ENCODE measurements at regions not wholly inside any gene's neighbourhood (a gene's known extent, or its start where the extent isn't known, plus 50 kb on each side); places are given as distances from the start of the nearest gene placed in this dataset.

DNA sequence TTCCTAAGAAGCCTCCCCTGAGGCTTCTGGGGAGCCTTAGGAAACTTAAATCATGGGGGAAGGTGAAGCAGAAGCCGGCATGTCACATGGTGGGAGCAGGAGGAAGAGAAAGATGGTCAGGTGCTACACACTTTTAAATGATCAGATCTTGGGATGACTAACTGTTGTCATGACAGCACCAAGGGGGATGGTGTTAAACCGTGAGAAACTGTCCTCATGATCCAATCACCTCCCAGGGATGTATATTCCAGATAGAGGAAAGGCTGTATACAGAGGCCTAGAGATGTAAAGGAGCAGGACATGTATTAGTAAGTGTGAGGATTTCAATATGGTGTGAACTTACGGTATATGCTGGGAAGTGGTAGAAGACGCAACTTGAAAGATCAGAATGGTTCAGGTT is 121.1 kb downstream of the CAND1 start:
- Histone ChIP-seq H3K36me3 (ENCODE audit: control insufficient read depth in 2 of 2, extremely low read depth in 1 of 2, insufficient read depth in 2 of 2, low read length in 2 of 2) (no peaks in the 10 kb centered on the region), H4K20me1 (replicated peaks; ENCODE audit: control insufficient read depth, extremely low read depth, insufficient read depth, low read length) (no peaks in the 10 kb centered on the region), H3K27me3 (ENCODE audit: control insufficient read depth in 2 of 2, insufficient read depth in 2 of 2, low read length in 2 of 2) (no peaks in the 10 kb centered on the region), H3K9me1 (replicated peaks; ENCODE audit: control insufficient read depth, extremely low read depth, insufficient read depth, low read length) (no peaks in the 10 kb centered on the region), H3K4me3 (replicated peaks in 1 of 3; ENCODE audit: insufficient read depth in 1 of 3, low read depth in 1 of 3, low read length in 3 of 3) (no peak overlapping the region), H3K27ac (ENCODE audit: insufficient read depth, low read depth, low read length) (no peak overlapping the region), H3K9ac (replicated peaks; ENCODE audit: extremely low read depth, insufficient read depth, low read length) (no peak overlapping the region), H2AFZ (ENCODE audit: low read depth, low read length) (no peak overlapping the region), H3K79me2 (ENCODE audit: control insufficient read depth, insufficient read depth, low read length) (no peaks in the 10 kb centered on the region), H3K4me2 (ENCODE audit: insufficient read depth, low read length) (no peak overlapping the region), H3K4me1 (ENCODE audit: control insufficient read depth, extremely low read depth, insufficient read depth, low read length) (no peaks in the 10 kb centered on the region), H3K9me3 (replicated peaks; ENCODE audit: control insufficient read depth, insufficient read depth, low read length) (no peaks in the 10 kb centered on the region)
- FAIRE-seq (no peak), DNase-seq (ENCODE audit: low read depth, low spot score) (no peak)
- POLR2A ChIA-PET, result no interaction called here
- BruUV-seq (replicated peaks), result no TSS peak
- TF ChIP-seq EZH2 (IDR thresholded peaks at IDR 0.05; ENCODE audit: borderline replicate concordance, low read depth, low read length, severe bottlenecking), result no peak
- no peak for TF ChIP-seq FOS (IDR thresholded peaks at IDR 0.05; ENCODE audit: borderline replicate concordance, insufficient read depth, low read length)
- TF ChIP-seq JUN (IDR thresholded peaks at IDR 0.05; ENCODE audit: borderline replicate concordance, insufficient read depth, insufficient read length, low read depth), result no peak
- TF ChIP-seq POLR2A (IDR thresholded peaks at IDR 0.05; ENCODE audit: low read depth, low read length), result no peak
- TF ChIP-seq, protein P1, sequence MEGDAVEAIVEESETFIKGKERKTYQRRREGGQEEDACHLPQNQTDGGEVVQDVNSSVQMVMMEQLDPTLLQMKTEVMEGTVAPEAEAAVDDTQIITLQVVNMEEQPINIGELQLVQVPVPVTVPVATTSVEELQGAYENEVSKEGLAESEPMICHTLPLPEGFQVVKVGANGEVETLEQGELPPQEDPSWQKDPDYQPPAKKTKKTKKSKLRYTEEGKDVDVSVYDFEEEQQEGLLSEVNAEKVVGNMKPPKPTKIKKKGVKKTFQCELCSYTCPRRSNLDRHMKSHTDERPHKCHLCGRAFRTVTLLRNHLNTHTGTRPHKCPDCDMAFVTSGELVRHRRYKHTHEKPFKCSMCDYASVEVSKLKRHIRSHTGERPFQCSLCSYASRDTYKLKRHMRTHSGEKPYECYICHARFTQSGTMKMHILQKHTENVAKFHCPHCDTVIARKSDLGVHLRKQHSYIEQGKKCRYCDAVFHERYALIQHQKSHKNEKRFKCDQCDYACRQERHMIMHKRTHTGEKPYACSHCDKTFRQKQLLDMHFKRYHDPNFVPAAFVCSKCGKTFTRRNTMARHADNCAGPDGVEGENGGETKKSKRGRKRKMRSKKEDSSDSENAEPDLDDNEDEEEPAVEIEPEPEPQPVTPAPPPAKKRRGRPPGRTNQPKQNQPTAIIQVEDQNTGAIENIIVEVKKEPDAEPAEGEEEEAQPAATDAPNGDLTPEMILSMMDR (IDR thresholded peaks at IDR 0.05; ENCODE audit: extremely low read depth in 1 of 2, insufficient read depth in 1 of 2, low read depth in 1 of 2, low read length in 2 of 2), result no peak
- TF ChIP-seq, protein P2, sequence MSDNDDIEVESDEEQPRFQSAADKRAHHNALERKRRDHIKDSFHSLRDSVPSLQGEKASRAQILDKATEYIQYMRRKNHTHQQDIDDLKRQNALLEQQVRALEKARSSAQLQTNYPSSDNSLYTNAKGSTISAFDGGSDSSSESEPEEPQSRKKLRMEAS (IDR thresholded peaks at IDR 0.05; ENCODE audit: insufficient read depth, insufficient read length), result no peak
- intact Hi-C loops (cut with micrococcal nuclease), result no loop called here
- dilution Hi-C loops (cut with MboI; ENCODE audit: extremely low pct_ligation_motif_present, low sequenced_read_pairs), result no loop called here
- CTCF ChIA-PET, result no interaction called here

DNA sequence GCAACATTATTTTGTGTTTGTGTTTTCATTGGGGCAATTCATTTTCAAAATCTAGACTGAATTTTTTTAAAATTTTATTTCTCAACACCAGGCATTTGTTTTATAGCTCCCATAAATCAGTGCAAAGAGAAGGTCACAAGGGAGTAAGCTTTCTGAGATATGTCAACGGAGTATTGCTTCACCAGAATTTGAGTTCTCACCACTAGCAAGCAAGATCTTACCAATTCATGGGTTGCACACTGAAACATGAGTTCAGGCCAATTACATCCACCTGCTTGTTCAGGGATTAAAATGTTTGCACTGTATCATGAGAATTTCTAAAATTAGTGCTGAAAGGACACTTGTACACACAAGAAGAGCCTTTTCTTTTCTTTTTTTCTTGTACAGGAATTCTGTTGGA is 121.9 kb downstream of the CAND1 start:
- intact Hi-C loops (cut with micrococcal nuclease), result no loop called here
- Histone ChIP-seq H3K4me1 (ENCODE audit: control insufficient read depth, extremely low read depth, insufficient read depth, low read length) (no peaks in the 10 kb centered on the region), H4K20me1 (replicated peaks; ENCODE audit: control insufficient read depth, extremely low read depth, insufficient read depth, low read length) (no peaks in the 10 kb centered on the region), H3K9me1 (replicated peaks; ENCODE audit: control insufficient read depth, extremely low read depth, insufficient read depth, low read length) (no peaks in the 10 kb centered on the region), H3K27ac (ENCODE audit: insufficient read depth, low read depth, low read length) (no peak overlapping the region), H3K4me3 (replicated peaks in 1 of 3; ENCODE audit: insufficient read depth in 1 of 3, low read depth in 1 of 3, low read length in 3 of 3) (no peak overlapping the region), H3K27me3 (ENCODE audit: control insufficient read depth in 2 of 2, insufficient read depth in 2 of 2, low read length in 2 of 2) (no peaks in the 10 kb centered on the region), H2AFZ (ENCODE audit: low read depth, low read length) (no peak overlapping the region), H3K9me3 (replicated peaks; ENCODE audit: control insufficient read depth, insufficient read depth, low read length) (no peaks in the 10 kb centered on the region), H3K79me2 (ENCODE audit: control insufficient read depth, insufficient read depth, low read length) (no peaks in the 10 kb centered on the region), H3K9ac (replicated peaks; ENCODE audit: extremely low read depth, insufficient read depth, low read length) (no peak overlapping the region), H3K4me2 (ENCODE audit: insufficient read depth, low read length) (no peak overlapping the region), H3K36me3 (ENCODE audit: control insufficient read depth in 2 of 2, extremely low read depth in 1 of 2, insufficient read depth in 2 of 2, low read length in 2 of 2) (no peaks in the 10 kb centered on the region)
- dilution Hi-C loops (cut with MboI; ENCODE audit: extremely low pct_ligation_motif_present, low sequenced_read_pairs), result no loop called here
- POLR2A ChIA-PET, result no interaction called here
- no TSS peak for BruUV-seq (replicated peaks)
- CTCF ChIA-PET, result no interaction called here
- FAIRE-seq (no peak), DNase-seq (ENCODE audit: low read depth, low spot score) (no peak)
- TF ChIP-seq MYC (IDR thresholded peaks at IDR 0.05; ENCODE audit: low read depth, low read length), result no peak
- TF ChIP-seq, protein P1 (IDR thresholded peaks at IDR 0.05; ENCODE audit: extremely low read depth in 1 of 2, insufficient read depth in 1 of 2, low read depth in 1 of 2, low read length in 2 of 2), result no peak
- TF ChIP-seq POLR2A (IDR thresholded peaks at IDR 0.05; ENCODE audit: low read depth, low read length), result no peak
- no peak for TF ChIP-seq JUN (IDR thresholded peaks at IDR 0.05; ENCODE audit: borderline replicate concordance, insufficient read depth, insufficient read length, low read depth)
- no peak for TF ChIP-seq FOS (IDR thresholded peaks at IDR 0.05; ENCODE audit: borderline replicate concordance, insufficient read depth, low read length)
- no peak for TF ChIP-seq GATA2 (IDR thresholded peaks at IDR 0.05; ENCODE audit: insufficient read depth, insufficient read length, low read depth, low read length)
- TF ChIP-seq, protein P2 (IDR thresholded peaks at IDR 0.05; ENCODE audit: insufficient read depth, insufficient read length), result no peak
- no peak for TF ChIP-seq EZH2 (IDR thresholded peaks at IDR 0.05; ENCODE audit: borderline replicate concordance, low read depth, low read length, severe bottlenecking)
- no peak for TF ChIP-seq POLR2AphosphoS5 (IDR thresholded peaks at IDR 0.05; ENCODE audit: insufficient read depth, low read depth, low read length)
